K562 (cell line): ENCODE measurements at regions not wholly inside any gene's neighbourhood (a gene's known extent, or its start where the extent isn't known, plus 50 kb on each side); places are given as distances from the start of the nearest gene placed in this dataset.

Experiments used
- ATAC-seq: fragments of 200-7000 bp; cut with Tn5 transposase; 3 replicates; pipeline ENCODE4 v1.9.1; 2020; ENCODE audit warnings: moderate library complexity
- BruUV-seq: library from RNA; stranded (reverse); fragments of 400-500 nt; replicated peaks from 2 replicates; lab custom pipeline; 2021; lab: Mats Ljungman, UMichigan
- CTCF ChIA-PET: fragments of 300-600 bp; formaldehyde crosslinking; extraction: SDS; loops from one replicate; lab custom pipeline; 2021; ENCODE audit warnings: low intra/inter-chr PET ratio; lab: Yijun Ruan, JAX
- POLR2A ChIA-PET: fragments of 300-600, 350-650 bp; sonication (Branson Sonifier 250); formaldehyde crosslinking; extraction: SDS; loops from one replicate; lab custom pipeline; 2021; ENCODE audit warnings: antibody characterized with exemption, inconsistent platforms; lab: Yijun Ruan, JAX
- DNase-seq, 4 experiments: peaks; one replicate each; pipeline versions ENCODE4 v3.0.0 to v3.0.0-alpha.2; 2011 to 2018; ENCODE audit warnings: low spot score in 3 of 4, mixed read lengths in 3 of 4; ENCODE audit errors: extremely low read depth in 1 of 4
- FAIRE-seq: peaks from 2 replicates; lab custom pipeline; 2011; peaks lifted over from hg19 to GRCh38; lab: Jason Lieb, UNC
- H2AFZ ChIP-seq: 2 replicates; pipeline ENCODE4 v1.6.0; 2011; ENCODE audit warnings: low read depth, low read length, control low read depth, inconsistent platforms
- H3K27ac ChIP-seq: fragments of 200-600 bp; 3 replicates; pipeline ENCODE4 v1.8.0; 2011; ENCODE audit warnings: low read depth, mild to moderate bottlenecking, control low read depth, inconsistent platforms, low read length, moderate library complexity, mixed read lengths; ENCODE audit errors: extremely low read depth
- H3K27me3 ChIP-seq, 2 experiments: fragments of 300-600 bp in 1 of 2; 2 replicates in 1 of 2; 3 replicates in 1 of 2; pipeline versions ENCODE4 v1.6.0 to v1.8.0; 2011; ENCODE audit warnings: inconsistent platforms in 2 of 2, low read length in 2 of 2, mild to moderate bottlenecking in 1 of 2, mixed read lengths in 1 of 2, moderate library complexity in 1 of 2; ENCODE audit not compliant: control insufficient read depth in 2 of 2, insufficient read depth in 2 of 2
- H3K36me3 ChIP-seq: fragments of 300-600 bp; 3 replicates; pipeline ENCODE4 v1.8.0; 2011; ENCODE audit warnings: mild to moderate bottlenecking, low read length, inconsistent platforms; ENCODE audit not compliant: control insufficient read depth, insufficient read depth
- H3K4me1 ChIP-seq, 2 experiments: fragments of 200-600 bp in 1 of 2; replicated peaks in 1 of 2; 2 replicates in 1 of 2; 3 replicates in 1 of 2; pipeline versions ENCODE4 v1.5.1 to v1.8.0; 2011; ENCODE audit warnings: inconsistent platforms in 2 of 2, low read length in 2 of 2, mild to moderate bottlenecking in 1 of 2, mixed read lengths in 1 of 2, moderate library complexity in 1 of 2; ENCODE audit not compliant: control insufficient read depth in 2 of 2, insufficient read depth in 2 of 2
- H3K4me2 ChIP-seq: 2 replicates; pipeline ENCODE4 v1.6.1; 2011; ENCODE audit warnings: low read length, control low read depth, inconsistent platforms, mixed read lengths; ENCODE audit not compliant: insufficient read depth
- H3K4me3 ChIP-seq: fragments of 200-600 bp; sonication (generic), shearing (Covaris generic); 2 replicates; pipeline ENCODE4 v1.5.1; 2016; ENCODE audit warnings: control low read depth, inconsistent platforms
- H3K79me2 ChIP-seq: fragments of 200-600 bp; 3 replicates; pipeline ENCODE4 v1.8.0; 2011; ENCODE audit warnings: low read length, inconsistent platforms; ENCODE audit not compliant: control insufficient read depth, insufficient read depth
- H3K9ac ChIP-seq, 2 experiments: 2 replicates each; pipeline versions ENCODE4 v1.6.0 to v1.6.1; 2011; ENCODE audit warnings: low read depth in 2 of 2, low read length in 2 of 2, control low read depth in 1 of 2, inconsistent platforms in 1 of 2, mild to moderate bottlenecking in 1 of 2, mixed read lengths in 1 of 2; ENCODE audit not compliant: insufficient read depth in 1 of 2
- H3K9me1 ChIP-seq: one replicate; pipeline ENCODE4 v1.6.0; 2011; ENCODE audit warnings: inconsistent platforms, mild to moderate bottlenecking, low read length, moderate library complexity; ENCODE audit not compliant: control insufficient read depth, insufficient read depth
- H3K9me3 ChIP-seq: replicated peaks from 2 replicates; pipeline ENCODE4 v1.5.1; 2011; ENCODE audit warnings: low read depth, low read length, inconsistent platforms; ENCODE audit not compliant: control insufficient read depth, insufficient read depth
- H4K20me1 ChIP-seq: replicated peaks from 2 replicates; pipeline ENCODE4 v1.6.1; 2011; ENCODE audit warnings: low read length, inconsistent platforms, mixed read lengths; ENCODE audit not compliant: control insufficient read depth, insufficient read depth
- ERF ChIP-seq: fragments of 450-650 bp; formaldehyde crosslinking; IDR thresholded peaks from 2 replicates; pipeline ENCODE4 v1.4.0; 2020; ENCODE audit warnings: mild to moderate bottlenecking, mixed read lengths
- HLTF ChIP-seq: fragments of 450-650 bp; IDR thresholded peaks from 2 replicates; pipeline ENCODE4 v1.6.1; 2016
- MAFF ChIP-seq: IDR thresholded peaks from 2 replicates; pipeline ENCODE4 v1.6.1; 2012; ENCODE audit warnings: low read length, improper control_type of control experiment
- MYBL2 ChIP-seq, 2 experiments: fragments of 450-650 bp in 1 of 2; sonication (generic) in 1 of 2; formaldehyde crosslinking in 1 of 2; IDR thresholded peaks; 2 replicates each; pipeline versions ENCODE4 v1.6.1 to v1.8.1; 2017 to 2022; ENCODE audit warnings: borderline replicate concordance in 1 of 2, inconsistent platforms in 1 of 2, low read depth in 1 of 2, mild to moderate bottlenecking in 1 of 2, missing genetic modification reagents in 1 of 2, moderate library complexity in 1 of 2
- SREBF2 ChIP-seq: sonication (generic); formaldehyde crosslinking; IDR thresholded peaks from 2 replicates; pipeline ENCODE4 v1.4.0; 2020; ENCODE audit warnings: mild to moderate bottlenecking, missing genetic modification reagents
- ZNF77 ChIP-seq: fragments of 250-450 bp; sonication (Bioruptor Pico); IDR thresholded peaks from 2 replicates; pipeline ENCODE4 v1.5.0; 2020
- ZSCAN29 ChIP-seq: fragments of 450-650 bp; IDR thresholded peaks from 2 replicates; pipeline ENCODE4 v1.6.1; 2017
- WGBS: fragments of 100-300 bp; shearing (Covaris generic); methylation state at CpG from one replicate; pipeline ENCODE4 v1.1.6; 2016; ENCODE audit warnings: low coverage, mixed read lengths; ENCODE audit not compliant: insufficient coverage; ENCODE audit errors: missing lambda C conversion rate; 5-methylcytosine and 5-hydroxymethylcytosine counted together
- in situ Hi-C: fragments of 300-500 bp; cut with MboI; formaldehyde crosslinking; loops from 4 replicates; pipeline ENCODE4 v1.15.0; 2018; ENCODE audit warnings: inconsistent platforms, mixed read lengths
- intact Hi-C: fragments of 100-400 bp; cut with micrococcal nuclease; formaldehyde crosslinking; loops from 2 replicates; pipeline ENCODE4 v1.14.2; 2022
- TF ChIP-seq, protein P1 (sequence below), 2 experiments: fragments of 450-650 bp in 1 of 2; IDR thresholded peaks; 2 replicates each; pipeline ENCODE4 v1.6.1; 2011 to 2017; ENCODE audit warnings: low read depth in 2 of 2, antibody characterized with exemption in 1 of 2, borderline replicate concordance in 1 of 2, low read length in 1 of 2, mild to moderate bottlenecking in 1 of 2, mixed read lengths in 1 of 2; ENCODE audit not compliant: control insufficient read depth in 1 of 2
- TF ChIP-seq, protein P2 (sequence below): fragments of 450-650 bp; formaldehyde crosslinking; conservative IDR thresholded peaks from 2 replicates; pipeline ENCODE4 v1.4.0; 2022; ENCODE audit warnings: mild to moderate bottlenecking, missing genetic modification characterization
- TF ChIP-seq, protein P3 (sequence below): fragments of 450-650 bp; formaldehyde crosslinking; IDR thresholded peaks from 2 replicates; pipeline ENCODE4 v1.4.0; 2022; ENCODE audit warnings: missing genetic modification characterization

DNA sequence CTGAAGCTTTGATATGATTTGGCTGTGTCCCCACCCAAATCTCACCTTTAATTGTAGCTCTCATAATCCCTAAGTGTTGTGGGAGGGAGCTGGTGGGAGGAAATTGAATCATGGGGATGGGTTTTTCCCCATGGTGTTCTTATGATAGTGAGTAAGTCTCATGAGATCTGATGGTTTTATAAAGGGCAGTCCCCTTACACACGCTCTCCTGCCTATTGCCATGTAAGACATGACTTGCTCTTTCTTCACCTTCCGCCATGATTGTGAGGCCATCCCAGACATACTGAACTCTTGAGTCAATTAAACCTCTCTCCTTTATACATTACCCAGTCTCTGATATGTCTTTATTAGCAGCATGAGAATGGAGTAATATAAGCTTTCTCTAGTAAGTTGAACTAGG, 261.9 kb downstream of the HLX start:
- no peaks in the 10 kb centered on the region for H3K4me1 ChIP-seq
- intact Hi-C loops = no loop called here

DNA sequence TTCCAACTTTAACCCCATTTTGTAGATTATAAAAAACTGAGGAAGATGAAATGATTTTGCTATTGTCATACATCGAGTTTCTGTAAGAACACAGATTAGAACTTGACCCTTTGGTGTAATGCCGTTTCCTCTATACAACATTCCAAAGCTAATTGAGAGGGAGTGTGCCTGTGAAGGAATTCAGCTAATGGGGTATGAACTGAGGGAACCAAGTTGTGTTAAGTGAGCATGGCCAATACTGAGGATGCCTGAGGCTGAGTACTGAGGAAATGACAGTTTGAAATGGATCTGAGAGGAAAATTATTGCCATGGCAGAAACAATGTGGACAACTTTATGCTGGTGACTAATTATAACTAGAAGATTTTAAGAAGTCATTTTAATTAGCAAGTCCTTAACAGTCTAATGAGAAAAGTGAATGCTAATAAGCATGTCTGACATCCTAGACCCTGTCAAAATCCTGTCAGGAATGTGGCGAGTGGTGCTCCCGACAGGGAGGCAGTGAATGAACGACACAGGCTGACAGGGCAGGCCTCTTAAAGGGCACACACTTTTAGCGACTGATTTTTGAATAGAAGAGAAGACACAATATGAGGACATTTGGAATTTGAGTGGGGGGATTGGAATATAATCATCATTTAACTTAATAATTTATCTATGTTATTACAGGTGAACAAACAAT, 262.5 kb downstream of the HLX start:
- CTCF ChIA-PET = no interaction called here
- 1% methylated on average over 6 of the region's 6 CpGs for WGBS
- TF ChIP-seq MYBL2 (IDR thresholded peaks at IDR 0.05; ENCODE audit: low read depth) (no peak), MYBL2 (CRISPR knock-in tag; IDR thresholded peaks at IDR 0.05; ENCODE audit: borderline replicate concordance) (no peak), ZNF77 (CRISPR knock-in tag) (no peak), ZSCAN29 (no peak)
- TF ChIP-seq, protein P1, sequence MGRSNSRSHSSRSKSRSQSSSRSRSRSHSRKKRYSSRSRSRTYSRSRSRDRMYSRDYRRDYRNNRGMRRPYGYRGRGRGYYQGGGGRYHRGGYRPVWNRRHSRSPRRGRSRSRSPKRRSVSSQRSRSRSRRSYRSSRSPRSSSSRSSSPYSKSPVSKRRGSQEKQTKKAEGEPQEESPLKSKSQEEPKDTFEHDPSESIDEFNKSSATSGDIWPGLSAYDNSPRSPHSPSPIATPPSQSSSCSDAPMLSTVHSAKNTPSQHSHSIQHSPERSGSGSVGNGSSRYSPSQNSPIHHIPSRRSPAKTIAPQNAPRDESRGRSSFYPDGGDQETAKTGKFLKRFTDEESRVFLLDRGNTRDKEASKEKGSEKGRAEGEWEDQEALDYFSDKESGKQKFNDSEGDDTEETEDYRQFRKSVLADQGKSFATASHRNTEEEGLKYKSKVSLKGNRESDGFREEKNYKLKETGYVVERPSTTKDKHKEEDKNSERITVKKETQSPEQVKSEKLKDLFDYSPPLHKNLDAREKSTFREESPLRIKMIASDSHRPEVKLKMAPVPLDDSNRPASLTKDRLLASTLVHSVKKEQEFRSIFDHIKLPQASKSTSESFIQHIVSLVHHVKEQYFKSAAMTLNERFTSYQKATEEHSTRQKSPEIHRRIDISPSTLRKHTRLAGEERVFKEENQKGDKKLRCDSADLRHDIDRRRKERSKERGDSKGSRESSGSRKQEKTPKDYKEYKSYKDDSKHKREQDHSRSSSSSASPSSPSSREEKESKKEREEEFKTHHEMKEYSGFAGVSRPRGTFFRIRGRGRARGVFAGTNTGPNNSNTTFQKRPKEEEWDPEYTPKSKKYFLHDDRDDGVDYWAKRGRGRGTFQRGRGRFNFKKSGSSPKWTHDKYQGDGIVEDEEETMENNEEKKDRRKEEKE (IDR thresholded peaks at IDR 0.05; ENCODE audit: borderline replicate concordance in 1 of 2, control insufficient read depth in 1 of 2, low read depth in 2 of 2, low read length in 1 of 2) = no peak
- TF ChIP-seq, protein P2, sequence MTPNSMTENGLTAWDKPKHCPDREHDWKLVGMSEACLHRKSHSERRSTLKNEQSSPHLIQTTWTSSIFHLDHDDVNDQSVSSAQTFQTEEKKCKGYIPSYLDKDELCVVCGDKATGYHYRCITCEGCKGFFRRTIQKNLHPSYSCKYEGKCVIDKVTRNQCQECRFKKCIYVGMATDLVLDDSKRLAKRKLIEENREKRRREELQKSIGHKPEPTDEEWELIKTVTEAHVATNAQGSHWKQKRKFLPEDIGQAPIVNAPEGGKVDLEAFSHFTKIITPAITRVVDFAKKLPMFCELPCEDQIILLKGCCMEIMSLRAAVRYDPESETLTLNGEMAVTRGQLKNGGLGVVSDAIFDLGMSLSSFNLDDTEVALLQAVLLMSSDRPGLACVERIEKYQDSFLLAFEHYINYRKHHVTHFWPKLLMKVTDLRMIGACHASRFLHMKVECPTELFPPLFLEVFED = no peak

More for the DNA sequence above, 261.9 kb downstream of the HLX start:
- ATAC-seq (no peak), DNase-seq (no peak), FAIRE-seq (no peak)
- H3K9ac ChIP-seq = no peak overlapping the region
- POLR2A ChIA-PET = no interaction called here
- H3K4me2 ChIP-seq = no peak overlapping the region
- no peaks in the 10 kb centered on the region for H3K36me3 ChIP-seq
- no peaks in the 10 kb centered on the region for H3K9me3 ChIP-seq
- no peak overlapping the region for H2AFZ ChIP-seq
- H3K27ac ChIP-seq = no peak overlapping the region
- CTCF ChIA-PET = no interaction called here
- TF ChIP-seq SREBF2 (CRISPR knock-in tag) (no peak), MAFF (no peak), HLTF (no peak), ERF (no peak)
- TF ChIP-seq, protein P3, sequence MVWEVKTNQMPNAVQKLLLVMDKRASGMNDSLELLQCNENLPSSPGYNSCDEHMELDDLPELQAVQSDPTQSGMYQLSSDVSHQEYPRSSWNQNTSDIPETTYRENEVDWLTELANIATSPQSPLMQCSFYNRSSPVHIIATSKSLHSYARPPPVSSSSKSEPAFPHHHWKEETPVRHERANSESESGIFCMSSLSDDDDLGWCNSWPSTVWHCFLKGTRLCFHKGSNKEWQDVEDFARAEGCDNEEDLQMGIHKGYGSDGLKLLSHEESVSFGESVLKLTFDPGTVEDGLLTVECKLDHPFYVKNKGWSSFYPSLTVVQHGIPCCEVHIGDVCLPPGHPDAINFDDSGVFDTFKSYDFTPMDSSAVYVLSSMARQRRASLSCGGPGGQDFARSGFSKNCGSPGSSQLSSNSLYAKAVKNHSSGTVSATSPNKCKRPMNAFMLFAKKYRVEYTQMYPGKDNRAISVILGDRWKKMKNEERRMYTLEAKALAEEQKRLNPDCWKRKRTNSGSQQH (CRISPR knock-in tag) = no peak
- no peaks in the 10 kb centered on the region for H3K27me3 ChIP-seq
- no peaks in the 10 kb centered on the region for H3K9me1 ChIP-seq
- WGBS = 19% methylated on average over 2 of the region's 2 CpGs
- H3K79me2 ChIP-seq = no peaks in the 10 kb centered on the region
- H3K4me3 ChIP-seq = no peak overlapping the region
- BruUV-seq = no TSS peak
- in situ Hi-C loops = no loop called here
- H4K20me1 ChIP-seq = no peaks in the 10 kb centered on the region

More for the DNA sequence above, 262.5 kb downstream of the HLX start:
- in situ Hi-C loops = no loop called here
- no TSS peak for BruUV-seq
- Histone ChIP-seq H3K79me2 (no peaks in the 10 kb centered on the region), H3K27ac (no peak overlapping the region), H3K4me3 (no peak overlapping the region), H3K9me1 (no peaks in the 10 kb centered on the region), H3K4me1 (no peaks in the 10 kb centered on the region), H3K9me3 (no peaks in the 10 kb centered on the region; the same call in 1 of the 2 replicates), H3K4me2 (no peak overlapping the region), H3K36me3 (no peaks in the 10 kb centered on the region), H4K20me1 (no peaks in the 10 kb centered on the region), H2AFZ (no peak overlapping the region), H3K27me3 (no peaks in the 10 kb centered on the region), H3K9ac (no peak overlapping the region)
- FAIRE-seq (no peak), ATAC-seq (no peak), DNase-seq (no peak)
- intact Hi-C loops = no loop called here
- POLR2A ChIA-PET = no interaction called here
